ENCODE measurements at regions not wholly inside any gene's neighbourhood (a gene's known extent, or its start where the extent isn't known, plus 50 kb on each side); places are given as distances from the start of the nearest gene placed in this dataset.

- TF ChIP-seq FOS (IDR thresholded peaks at IDR 0.05; ENCODE audit: low read depth, low read length) (no peak), RAD21 (IDR thresholded peaks at IDR 0.05; ENCODE audit: low read length) (no peak), POLR2A (IDR thresholded peaks at IDR 0.05; ENCODE audit: low read depth, low read length) (no peak), CHD1 (IDR thresholded peaks at IDR 0.05; ENCODE audit: low read depth, low read length) (no peak), MXI1 (IDR thresholded peaks at IDR 0.05; ENCODE audit: borderline replicate concordance, low read depth, low read length) (no peak), RCOR1 (IDR thresholded peaks at IDR 0.05; ENCODE audit: insufficient replicate concordance, low read length) (no peak)
- TF ChIP-seq, protein P1, sequence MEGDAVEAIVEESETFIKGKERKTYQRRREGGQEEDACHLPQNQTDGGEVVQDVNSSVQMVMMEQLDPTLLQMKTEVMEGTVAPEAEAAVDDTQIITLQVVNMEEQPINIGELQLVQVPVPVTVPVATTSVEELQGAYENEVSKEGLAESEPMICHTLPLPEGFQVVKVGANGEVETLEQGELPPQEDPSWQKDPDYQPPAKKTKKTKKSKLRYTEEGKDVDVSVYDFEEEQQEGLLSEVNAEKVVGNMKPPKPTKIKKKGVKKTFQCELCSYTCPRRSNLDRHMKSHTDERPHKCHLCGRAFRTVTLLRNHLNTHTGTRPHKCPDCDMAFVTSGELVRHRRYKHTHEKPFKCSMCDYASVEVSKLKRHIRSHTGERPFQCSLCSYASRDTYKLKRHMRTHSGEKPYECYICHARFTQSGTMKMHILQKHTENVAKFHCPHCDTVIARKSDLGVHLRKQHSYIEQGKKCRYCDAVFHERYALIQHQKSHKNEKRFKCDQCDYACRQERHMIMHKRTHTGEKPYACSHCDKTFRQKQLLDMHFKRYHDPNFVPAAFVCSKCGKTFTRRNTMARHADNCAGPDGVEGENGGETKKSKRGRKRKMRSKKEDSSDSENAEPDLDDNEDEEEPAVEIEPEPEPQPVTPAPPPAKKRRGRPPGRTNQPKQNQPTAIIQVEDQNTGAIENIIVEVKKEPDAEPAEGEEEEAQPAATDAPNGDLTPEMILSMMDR (conservative IDR thresholded peaks at IDR 0.05; ENCODE audit: low read depth, low read length) = no peak
Measured at GRCh38 chr13:105961438-105961837, 574.0 kb downstream of the EFNB2 start.

Measured in IMR-90 (cell line).